T-cell (primary cell): ENCODE measurements at regions not wholly inside any gene's neighbourhood (a gene's known extent, or its start where the extent isn't known, plus 50 kb on each side); places are given as distances from the start of the nearest gene placed in this dataset.
"Not testable (repeated sequence)": the region's sequence is repeated elsewhere in the genome, so short reads cannot be mapped to it uniquely, and the experiment has no call there.

Experiments used
- ATAC-seq, 4 experiments: fragments of 200-7000 bp in 3 of 4; fragments of 150-1000 bp in 1 of 4; cut with Tn5 transposase; replicated peaks in 1 of 4; 1 replicate in 3 of 4; 2 replicates in 1 of 4; pipeline ENCODE4 v1.10.0; 2021; ENCODE audit warnings: moderate library complexity in 3 of 4, mild to moderate bottlenecking in 2 of 4, moderate number of reproducible peaks in 1 of 4
- CTCF ChIA-PET, 2 donors: fragments of 300-600 bp; sonication (Branson Sonifier 250); formaldehyde crosslinking; loops; one replicate each; lab custom pipeline; 2022; ENCODE audit warnings: antibody characterized with exemption in 2 of 2; lab: Charles Lee
- POLR2A ChIA-PET, 2 donors: fragments of 300-600 bp; sonication (Branson Sonifier 250); formaldehyde crosslinking; loops; one replicate each; lab custom pipeline; 2022; ENCODE audit warnings: antibody characterized with exemption in 2 of 2; lab: Charles Lee
- DNase-seq, 35 experiments: peaks; one replicate each; pipeline versions ENCODE4 v3.0.0 to v3.0.0-alpha.2; 2013 to 2023
- H3K27ac ChIP-seq: one replicate; pipeline ENCODE4 v1.5.1; 2013; ENCODE audit warnings: low read length
- H3K27me3 ChIP-seq, 2 experiments: replicated peaks in 1 of 2; 1 replicate in 1 of 2; 2 replicates in 1 of 2; pipeline versions ENCODE4 v1.6.1 to v1.7.0; 2013; ENCODE audit warnings: low read length in 1 of 2, mixed read lengths in 1 of 2; ENCODE audit not compliant: control insufficient read depth in 2 of 2, insufficient read depth in 2 of 2; ENCODE audit errors: extremely low read depth in 1 of 2
- H3K36me3 ChIP-seq, 2 donors: 1 replicate in 1 of 2; 2 replicates in 1 of 2; pipeline versions ENCODE4 v1.6.1 to v1.7.0; 2013; ENCODE audit warnings: low read length in 1 of 2; ENCODE audit not compliant: control insufficient read depth in 2 of 2, insufficient read depth in 1 of 2; ENCODE audit errors: extremely low read depth in 1 of 2
- H3K4me1 ChIP-seq, 2 experiments: 1 replicate in 1 of 2; 2 replicates in 1 of 2; pipeline versions ENCODE4 v1.6.1 to v1.7.0; 2013; ENCODE audit warnings: low read length in 2 of 2, mixed read lengths in 1 of 2; ENCODE audit not compliant: insufficient read depth in 2 of 2, control insufficient read depth in 1 of 2; ENCODE audit errors: extremely low read depth in 1 of 2
- H3K4me3 ChIP-seq, 2 donors: 1 replicate in 1 of 2; 2 replicates in 1 of 2; pipeline versions ENCODE4 v1.5.1 to v1.7.0; 2013; ENCODE audit warnings: mild to moderate bottlenecking in 2 of 2, low read length in 1 of 2, moderate library complexity in 1 of 2; ENCODE audit not compliant: control insufficient read depth in 1 of 2; ENCODE audit errors: extremely low read depth in 1 of 2
- H3K9me3 ChIP-seq: 2 replicates; pipeline ENCODE4 v1.7.0; 2013
- H3K27ac Mint-ChIP-seq, 2 donors: one replicate each; pipeline ENCODE4 v1.8.0; 2020 to 2021; ENCODE audit warnings: mild to moderate bottlenecking in 2 of 2, mixed read lengths in 2 of 2
- H3K27me3 Mint-ChIP-seq, 2 donors: one replicate each; pipeline ENCODE4 v1.8.0; 2021 to 2022; ENCODE audit warnings: mixed read lengths in 2 of 2
- H3K36me3 Mint-ChIP-seq: one replicate; pipeline ENCODE4 v1.8.0; 2021; ENCODE audit warnings: mixed read lengths
- H3K4me1 Mint-ChIP-seq, 3 donors: one replicate each; pipeline ENCODE4 v1.8.0; 2020 to 2022; ENCODE audit warnings: mixed read lengths in 3 of 3, mild to moderate bottlenecking in 1 of 3
- H3K4me3 Mint-ChIP-seq, 3 donors: one replicate each; pipeline ENCODE4 v1.8.0; 2020 to 2022; ENCODE audit warnings: mild to moderate bottlenecking in 3 of 3, mixed read lengths in 3 of 3, moderate library complexity in 3 of 3
- H3K9me3 Mint-ChIP-seq, 3 donors: one replicate each; pipeline ENCODE4 v1.8.0; 2020 to 2022; ENCODE audit warnings: mixed read lengths in 3 of 3
- WGBS: methylation state at CpG from one replicate; pipeline ENCODE4 v1.1.5; 2013; ENCODE audit warnings: missing lambda C conversion rate; ENCODE audit not compliant: insufficient coverage; 5-methylcytosine and 5-hydroxymethylcytosine counted together

GRCh38 chr5:2093859-2094615 is 211.3 kb upstream of the IRX4 start:
- no peaks in the 10 kb centered on the region for H3K36me3 Mint-ChIP-seq
- H3K4me1 ChIP-seq, result no peaks in the 10 kb centered on the region
- no peak for DNase-seq
- H3K27ac ChIP-seq, result no peak overlapping the region
- peaks cover 0 to 31% of the 10 kb centered on the region in 2 experiments for H3K27me3 ChIP-seq
- no peak overlapping the region for H3K4me3 Mint-ChIP-seq
- no peak overlapping the region for H3K27ac Mint-ChIP-seq
- H3K4me1 Mint-ChIP-seq, result no peaks in the 10 kb centered on the region
- no peaks in the 10 kb centered on the region for H3K9me3 Mint-ChIP-seq
- ChIA-PET POLR2A (no interaction called here), CTCF (no interaction called here)
- ATAC-seq, result no peak
- H3K4me3 ChIP-seq, result no peak overlapping the region
- no peaks in the 10 kb centered on the region for H3K36me3 ChIP-seq
- 88% methylated on average over 24 of the region's 24 CpGs for WGBS
- H3K27me3 Mint-ChIP-seq, result peaks cover 2 to 4% of the 10 kb centered on the region in 2 donors
- no peaks in the 10 kb centered on the region for H3K9me3 ChIP-seq

- WGBS, result 20% methylated on average over 1 of the region's 4 CpGs
- Histone ChIP-seq H3K27me3 (peaks cover 0 to 16% of the 10 kb centered on the region in 2 experiments), H3K27ac (no peak overlapping the region), H3K36me3 (no peaks in the 10 kb centered on the region), H3K4me1 (no peaks in the 10 kb centered on the region), H3K9me3 (no peaks in the 10 kb centered on the region), H3K4me3 (no peak overlapping the region)
- ATAC-seq, result no peak
- Mint-ChIP-seq H3K9me3 (peaks cover 0 to 4% (median 0%) of the 10 kb centered on the region in 3 donors), H3K4me1 (no peaks in the 10 kb centered on the region), H3K27ac (no peak overlapping the region), H3K36me3 (no peaks in the 10 kb centered on the region), H3K4me3 (no peak overlapping the region), H3K27me3 (peaks cover 2 to 6% of the 10 kb centered on the region in 2 donors)
- DNase-seq, result no peak
- ChIA-PET CTCF (no interaction called here), POLR2A (no interaction called here)
Observed at GRCh38 chr5:2091921-2092320, 209.2 kb upstream of the IRX4 start.

GRCh38 chr5:2087980-2088379 is 205.3 kb upstream of the IRX4 start:
- POLR2A ChIA-PET, result no interaction called here
- no peak for ATAC-seq
- H3K27ac ChIP-seq, result no peak overlapping the region
- Mint-ChIP-seq H3K4me3 (no peak overlapping the region), H3K9me3 (peaks cover 0 to 5% (median 0%) of the 10 kb centered on the region in 3 donors), H3K4me1 (no peaks in the 10 kb centered on the region), H3K27ac (no peak overlapping the region), H3K27me3 (peaks cover 5 to 12% of the 10 kb centered on the region in 2 donors), H3K36me3 (no peaks in the 10 kb centered on the region)
- peaks cover 0 to 6% of the 10 kb centered on the region in 2 experiments for H3K27me3 ChIP-seq
- no peak for DNase-seq
- H3K4me1 ChIP-seq, result no peaks in the 10 kb centered on the region
- H3K9me3 ChIP-seq, result no peaks in the 10 kb centered on the region
- H3K36me3 ChIP-seq, result no peaks in the 10 kb centered on the region
- no CpG with 5 or more reads among the region's 2 CpGs for WGBS
- H3K4me3 ChIP-seq, result no peak overlapping the region
- CTCF ChIA-PET, result interaction anchor here in 1 of 2 donors (0.7 to 0.8 kb wide), 2 partner anchors 8 to 52 kb away, joined by 3 to 6 read pairs; no protein-coding TSS in a partner anchor

- no peaks in the 10 kb centered on the region for H3K4me1 ChIP-seq
- no peak overlapping the region for H3K4me3 ChIP-seq
- Mint-ChIP-seq H3K27ac (no peak overlapping the region), H3K36me3 (no peaks in the 10 kb centered on the region), H3K4me1 (no peaks in the 10 kb centered on the region), H3K27me3 (peaks cover 17 to 30% of the 10 kb centered on the region in 2 donors), H3K4me3 (no peak overlapping the region), H3K9me3 (peaks cover 0 to 3% (median 0%) of the 10 kb centered on the region in 3 donors)
- POLR2A ChIA-PET, result no interaction called here
- H3K9me3 ChIP-seq, result no peaks in the 10 kb centered on the region
- DNase-seq, result no peak
- WGBS, result 86% methylated on average over 1 of the region's 7 CpGs
- H3K27me3 ChIP-seq, result peaks cover 0 to 28% of the 10 kb centered on the region in 2 experiments
- no peak overlapping the region for H3K27ac ChIP-seq
- no peak for ATAC-seq
- CTCF ChIA-PET, result no interaction called here
- no peaks in the 10 kb centered on the region for H3K36me3 ChIP-seq
Observed at GRCh38 chr5:2075365-2075764, 192.6 kb upstream of the IRX4 start.

- peaks cover 15 to 16% of the 10 kb centered on the region in 2 donors for H3K27me3 Mint-ChIP-seq
- WGBS, result 64% methylated on average over 4 of the region's 5 CpGs
- ATAC-seq, result no peak
Observed at GRCh38 chr5:2071562-2071961, 188.8 kb upstream of the IRX4 start.

GRCh38 chr5:2070787-2071186 is 188.1 kb upstream of the IRX4 start:
- H3K4me3 ChIP-seq, H3K9me3 Mint-ChIP-seq, CTCF ChIA-PET, H3K27ac ChIP-seq, H3K9me3 ChIP-seq, H3K4me1 Mint-ChIP-seq, H3K4me1 ChIP-seq, H3K27ac Mint-ChIP-seq, H3K36me3 Mint-ChIP-seq, H3K4me3 Mint-ChIP-seq, DNase-seq, ATAC-seq, POLR2A ChIA-PET, H3K36me3 ChIP-seq: not testable (repeated sequence)
- WGBS, result 42% methylated on average over 3 of the region's 4 CpGs
- H3K27me3 Mint-ChIP-seq, result peaks cover 16 to 18% of the 10 kb centered on the region in 2 donors
- peaks cover 0 to 26% of the 10 kb centered on the region in 2 experiments for H3K27me3 ChIP-seq

More at GRCh38 chr5:2071562-2071961, 188.8 kb upstream of the IRX4 start:
- Mint-ChIP-seq H3K4me1 (no peaks in the 10 kb centered on the region), H3K4me3 (no peak overlapping the region), H3K27ac (no peak overlapping the region), H3K36me3 (no peaks in the 10 kb centered on the region), H3K9me3 (no peaks in the 10 kb centered on the region)
- ChIA-PET POLR2A (no interaction called here), CTCF (no interaction called here)
- H3K36me3 ChIP-seq, result no peaks in the 10 kb centered on the region
- H3K4me3 ChIP-seq, result no peak overlapping the region
- no peak for DNase-seq
- no peak overlapping the region for H3K27ac ChIP-seq
- no peaks in the 10 kb centered on the region for H3K9me3 ChIP-seq
- peaks cover 0 to 28% of the 10 kb centered on the region in 2 experiments for H3K27me3 ChIP-seq
- no peaks in the 10 kb centered on the region for H3K4me1 ChIP-seq
